ENCODE measurements at regions not wholly inside any gene's neighbourhood (a gene's known extent, or its start where the extent isn't known, plus 50 kb on each side); places are given as distances from the start of the nearest gene placed in this dataset.

GRCh38 chr22:48947636-48948035 lies 880.0 kb downstream of the BRD1 start:
- H3K9me2 ChIP-seq (replicated peaks; ENCODE audit: control insufficient read depth, low read length): no peaks in the 10 kb centered on the region
- TF ChIP-seq CTCF (IDR thresholded peaks at IDR 0.05; ENCODE audit: low read depth, low read length, poor library complexity, severe bottlenecking) (no peak), EZH2phosphoT487 (IDR thresholded peaks at IDR 0.05; ENCODE audit: borderline replicate concordance, low read length) (no peak)
- no peak overlapping the region for H3K27ac ChIP-seq (ENCODE audit: low read depth, low read length)
- H3K4me2 ChIP-seq (ENCODE audit: low read length): no peak overlapping the region
- no peaks in the 10 kb centered on the region for H3F3A ChIP-seq (ENCODE audit: control insufficient read depth, insufficient read depth)
- H3K27me3 ChIP-seq (ENCODE audit: control insufficient read depth, low read length): no peaks in the 10 kb centered on the region
- no peaks in the 10 kb centered on the region for H4K20me1 ChIP-seq (ENCODE audit: control insufficient read depth, insufficient read depth, low read depth, low read length)
- H3K36me3 ChIP-seq (ENCODE audit: control insufficient read depth, low read length): no peaks in the 10 kb centered on the region
- H3K4me1 ChIP-seq (ENCODE audit: control insufficient read depth, low read length): no peaks in the 10 kb centered on the region
- no peaks in the 10 kb centered on the region for H3K9me3 ChIP-seq (ENCODE audit: control insufficient read depth, insufficient read depth, low read length)
- H3K79me2 ChIP-seq (ENCODE audit: control insufficient read depth, low read length): no peaks in the 10 kb centered on the region
- H3K4me3 ChIP-seq (ENCODE audit: low read length): no peak overlapping the region

GRCh38 chr22:48945621-48946458 lies 881.8 kb downstream of the BRD1 start:
- Histone ChIP-seq H3K79me2 (ENCODE audit: control insufficient read depth, low read length) (no peaks in the 10 kb centered on the region), H3K27ac (ENCODE audit: low read depth, low read length) (no peak overlapping the region), H3K4me2 (ENCODE audit: low read length) (no peak overlapping the region), H3K36me3 (ENCODE audit: control insufficient read depth, low read length) (no peaks in the 10 kb centered on the region), H3K27me3 (ENCODE audit: control insufficient read depth, low read length) (no peaks in the 10 kb centered on the region), H3K9me2 (replicated peaks; ENCODE audit: control insufficient read depth, low read length) (no peaks in the 10 kb centered on the region), H3K9me3 (ENCODE audit: control insufficient read depth, insufficient read depth, low read length) (no peaks in the 10 kb centered on the region), H3K4me1 (ENCODE audit: control insufficient read depth, low read length) (no peaks in the 10 kb centered on the region), H4K20me1 (ENCODE audit: control insufficient read depth, insufficient read depth, low read depth, low read length) (no peaks in the 10 kb centered on the region), H3K4me3 (ENCODE audit: low read length) (no peak overlapping the region), H3F3A (ENCODE audit: control insufficient read depth, insufficient read depth) (no peaks in the 10 kb centered on the region)
- TF ChIP-seq EZH2phosphoT487 (IDR thresholded peaks at IDR 0.05; ENCODE audit: borderline replicate concordance, low read length) (no peak), CTCF (IDR thresholded peaks at IDR 0.05; ENCODE audit: low read depth, low read length, poor library complexity, severe bottlenecking) (no peak)

- Histone ChIP-seq H3K79me2 (ENCODE audit: control insufficient read depth, low read length) (no peaks in the 10 kb centered on the region), H3K4me3 (ENCODE audit: low read length) (no peak overlapping the region), H3K4me2 (ENCODE audit: low read length) (no peak overlapping the region), H3K9me3 (ENCODE audit: control insufficient read depth, insufficient read depth, low read length) (no peaks in the 10 kb centered on the region), H4K20me1 (ENCODE audit: control insufficient read depth, insufficient read depth, low read depth, low read length) (no peaks in the 10 kb centered on the region), H3F3A (ENCODE audit: control insufficient read depth, insufficient read depth) (no peaks in the 10 kb centered on the region), H3K4me1 (ENCODE audit: control insufficient read depth, low read length) (no peaks in the 10 kb centered on the region), H3K27ac (ENCODE audit: low read depth, low read length) (no peak overlapping the region), H3K36me3 (ENCODE audit: control insufficient read depth, low read length) (no peaks in the 10 kb centered on the region), H3K9me2 (replicated peaks; ENCODE audit: control insufficient read depth, low read length) (no peaks in the 10 kb centered on the region), H3K27me3 (ENCODE audit: control insufficient read depth, low read length) (no peaks in the 10 kb centered on the region)
- TF ChIP-seq EZH2phosphoT487 (IDR thresholded peaks at IDR 0.05; ENCODE audit: borderline replicate concordance, low read length): no peak
- TF ChIP-seq CTCF (IDR thresholded peaks at IDR 0.05; ENCODE audit: low read depth, low read length, poor library complexity, severe bottlenecking): no peak
Observed at GRCh38 chr22:48944751-48945620, 882.7 kb downstream of the BRD1 start.
